ENCODE measurements at regions not wholly inside any gene's neighbourhood (a gene's known extent, or its start where the extent isn't known, plus 50 kb on each side); places are given as distances from the start of the nearest gene placed in this dataset.

- Histone ChIP-seq H4K20me1 (ENCODE audit: insufficient read depth, low read length) (no peaks in the 10 kb centered on the region), H3K4me2 (ENCODE audit: low read depth, low read length) (no peak overlapping the region), H3K9ac (ENCODE audit: low read length) (no peak overlapping the region), H3K36me3 (replicated peaks; ENCODE audit: insufficient read depth, low read length) (no peaks in the 10 kb centered on the region), H3F3A (ENCODE audit: insufficient read depth, low read length) (no peaks in the 10 kb centered on the region), H3K79me2 (ENCODE audit: low read length) (no peaks in the 10 kb centered on the region), H3K27ac (ENCODE audit: low read length) (no peak overlapping the region), H3K4me1 (ENCODE audit: low read length) (no peaks in the 10 kb centered on the region), H2AFZ (ENCODE audit: low read length) (no peak overlapping the region), H3K4me3 (ENCODE audit: low read length) (no peak overlapping the region), H3K27me3 (replicated peaks; ENCODE audit: insufficient read depth, low read length) (no peaks in the 10 kb centered on the region), H3K9me2 (replicated peaks; ENCODE audit: insufficient read depth, low read length) (no peaks in the 10 kb centered on the region), H3K9me3 (replicated peaks; ENCODE audit: insufficient read depth, low read length) (no peaks in the 10 kb centered on the region)
- no peak for DNase-seq
- TF ChIP-seq CTCF (IDR thresholded peaks at IDR 0.05; ENCODE audit: low read length) (no peak), EZH2 (optimal IDR thresholded peaks at IDR 0.05; ENCODE audit: low read depth, low read length) (no peak), EZH2phosphoT487 (IDR thresholded peaks at IDR 0.05; ENCODE audit: low read length) (no peak)
These were observed 367.5 kb upstream of the ADAMTS16 start for GRCh38 chr5:4772591-4772990.

- H4K20me1 ChIP-seq (ENCODE audit: insufficient read depth, low read length) = no peaks in the 10 kb centered on the region
- DNase-seq = no peak
- no peaks in the 10 kb centered on the region for H3F3A ChIP-seq (ENCODE audit: insufficient read depth, low read length)
- H3K36me3 ChIP-seq (replicated peaks; ENCODE audit: insufficient read depth, low read length) = no peaks in the 10 kb centered on the region
- no peak overlapping the region for H3K27ac ChIP-seq (ENCODE audit: low read length)
- TF ChIP-seq EZH2phosphoT487 (IDR thresholded peaks at IDR 0.05; ENCODE audit: low read length) (no peak), CTCF (IDR thresholded peaks at IDR 0.05; ENCODE audit: low read length) (no peak), EZH2 (optimal IDR thresholded peaks at IDR 0.05; ENCODE audit: low read depth, low read length) (no peak)
- H3K9me2 ChIP-seq (replicated peaks; ENCODE audit: insufficient read depth, low read length) = no peaks in the 10 kb centered on the region
- no peaks in the 10 kb centered on the region for H3K4me1 ChIP-seq (ENCODE audit: low read length)
- no peaks in the 10 kb centered on the region for H3K9me3 ChIP-seq (replicated peaks; ENCODE audit: insufficient read depth, low read length)
- H2AFZ ChIP-seq (ENCODE audit: low read length) = no peak overlapping the region
- no peak overlapping the region for H3K9ac ChIP-seq (ENCODE audit: low read length)
- no peaks in the 10 kb centered on the region for H3K27me3 ChIP-seq (replicated peaks; ENCODE audit: insufficient read depth, low read length)
- H3K79me2 ChIP-seq (ENCODE audit: low read length) = no peaks in the 10 kb centered on the region
- H3K4me2 ChIP-seq (ENCODE audit: low read depth, low read length) = no peak overlapping the region
- H3K4me3 ChIP-seq (ENCODE audit: low read length) = no peak overlapping the region
These were observed 366.3 kb upstream of the ADAMTS16 start for GRCh38 chr5:4773827-4774317.

GRCh38 chr5:4777435-4777834 lies 362.7 kb upstream of the ADAMTS16 start:
- H4K20me1 ChIP-seq (ENCODE audit: insufficient read depth, low read length) = no peaks in the 10 kb centered on the region
- DNase-seq = no peak
- TF ChIP-seq EZH2 (optimal IDR thresholded peaks at IDR 0.05; ENCODE audit: low read depth, low read length) (no peak), EZH2phosphoT487 (IDR thresholded peaks at IDR 0.05; ENCODE audit: low read length) (no peak), CTCF (IDR thresholded peaks at IDR 0.05; ENCODE audit: low read length) (no peak)
- no peak overlapping the region for H3K27ac ChIP-seq (ENCODE audit: low read length)
- H3K9me3 ChIP-seq (replicated peaks; ENCODE audit: insufficient read depth, low read length) = no peaks in the 10 kb centered on the region
- H3K4me1 ChIP-seq (ENCODE audit: low read length) = no peaks in the 10 kb centered on the region
- H3F3A ChIP-seq (ENCODE audit: insufficient read depth, low read length) = no peaks in the 10 kb centered on the region
- H3K9ac ChIP-seq (ENCODE audit: low read length) = no peak overlapping the region
- no peaks in the 10 kb centered on the region for H3K36me3 ChIP-seq (replicated peaks; ENCODE audit: insufficient read depth, low read length)
- no peak overlapping the region for H3K4me3 ChIP-seq (ENCODE audit: low read length)
- H2AFZ ChIP-seq (ENCODE audit: low read length) = no peak overlapping the region
- no peaks in the 10 kb centered on the region for H3K27me3 ChIP-seq (replicated peaks; ENCODE audit: insufficient read depth, low read length)
- H3K79me2 ChIP-seq (ENCODE audit: low read length) = no peaks in the 10 kb centered on the region
- H3K4me2 ChIP-seq (ENCODE audit: low read depth, low read length) = no peak overlapping the region
- H3K9me2 ChIP-seq (replicated peaks; ENCODE audit: insufficient read depth, low read length) = no peaks in the 10 kb centered on the region

Measured in MM.1S (cell line).